SK-N-SH (cell line): ENCODE measurements at regions not wholly inside any gene's neighbourhood (a gene's known extent, or its start where the extent isn't known, plus 50 kb on each side); places are given as distances from the start of the nearest gene placed in this dataset.

Experiments
- CTCF ChIP-seq: fragments of 200-600 bp; sonication (generic); IDR thresholded peaks from 2 replicates; pipeline ENCODE4 v1.6.1; 2017; ENCODE audit warnings: antibody characterized with exemption, mild to moderate bottlenecking, moderate library complexity
- ELF1 ChIP-seq: IDR thresholded peaks from 2 replicates; pipeline ENCODE4 v1.4.0; 2012
- EP300 ChIP-seq, 2 experiments: IDR thresholded peaks; 2 replicates each; pipeline versions ENCODE4 v1.4.0 to v1.6.1; 2012; ENCODE audit warnings: borderline replicate concordance in 1 of 2, low read depth in 1 of 2, low read length in 1 of 2
- EZH2phosphoT487 ChIP-seq: fragments of 200-600 bp; sonication (generic); IDR thresholded peaks from 2 replicates; pipeline ENCODE4 v1.6.1; 2017; ENCODE audit warnings: low read depth, mixed run types, mild to moderate bottlenecking, antibody characterized with exemption, moderate library complexity, borderline replicate concordance
- FOXM1 ChIP-seq: IDR thresholded peaks from 2 replicates; pipeline ENCODE4 v1.4.0; 2012; ENCODE audit warnings: low read depth, mild to moderate bottlenecking
- PBX3 ChIP-seq: IDR thresholded peaks from 2 replicates; pipeline ENCODE4; 2012
- POLR2AphosphoS5 ChIP-seq: IDR thresholded peaks from 2 replicates; pipeline ENCODE4 v1.6.1; 2012; ENCODE audit warnings: low read depth, low read length
- REST ChIP-seq: IDR thresholded peaks from 2 replicates; pipeline ENCODE4 v1.6.1; 2012; ENCODE audit warnings: mild to moderate bottlenecking, low read depth, low read length, moderate library complexity
- SIN3A ChIP-seq: IDR thresholded peaks from 2 replicates; pipeline ENCODE4 v1.6.1; 2012; ENCODE audit warnings: low read depth, mild to moderate bottlenecking, low read length, moderate library complexity, borderline replicate concordance
- TCF12 ChIP-seq: IDR thresholded peaks from 2 replicates; pipeline ENCODE4 v1.4.0; 2012
- TEAD4 ChIP-seq: IDR thresholded peaks from 2 replicates; pipeline ENCODE4 v1.4.0; 2012; ENCODE audit warnings: mild to moderate bottlenecking, borderline replicate concordance; ENCODE audit not compliant: insufficient read depth
- USF2 ChIP-seq: fragments of 150-350 bp; IDR thresholded peaks from 2 replicates; pipeline ENCODE4 v1.6.1; 2017; ENCODE audit warnings: antibody characterized with exemption, low read length, low read depth, borderline replicate concordance

GRCh38 chr5:78719504-78720219, 71.1 kb upstream of the LHFPL2 start:
- no peak for TF ChIP-seq EP300 (IDR thresholded peaks at IDR 0.05; ENCODE audit: borderline replicate concordance in 1 of 2, low read depth in 1 of 2, low read length in 1 of 2)
- TF ChIP-seq SIN3A = no peak
- no peak for TF ChIP-seq USF2
- no peak for TF ChIP-seq EZH2phosphoT487
- TF ChIP-seq FOXM1 = no peak
- TF ChIP-seq CTCF = no peak
- TF ChIP-seq PBX3 = no peak
- TF ChIP-seq POLR2AphosphoS5 = no peak
- TF ChIP-seq REST = no peak
- TF ChIP-seq ELF1 = no peak
- no peak for TF ChIP-seq TEAD4
- no peak for TF ChIP-seq TCF12
